HepG2 (cell line): ENCODE measurements at regions not wholly inside any gene's neighbourhood (a gene's known extent, or its start where the extent isn't known, plus 50 kb on each side); places are given as distances from the start of the nearest gene placed in this dataset.
"Not testable (repeated sequence)": the region's sequence is repeated elsewhere in the genome, so short reads cannot be mapped to it uniquely, and the experiment has no call there.

Experiments
- ATAC-seq: fragments of 200-7000 bp; cut with Tn5 transposase; 3 replicates; pipeline ENCODE4 v1.9.1; 2020; ENCODE audit warnings: mild to moderate bottlenecking, moderate library complexity
- BruUV-seq: library from RNA; stranded (reverse); fragments of 400-500 nt; replicated peaks from 2 replicates; lab custom pipeline; 2021; lab: Mats Ljungman, UMichigan
- CTCF ChIA-PET: fragments of 300-600 bp; formaldehyde crosslinking; extraction: SDS; loops from one replicate; lab custom pipeline; 2021; ENCODE audit warnings: low total read pairs, inconsistent platforms, low intra/inter-chr PET ratio; lab: Yijun Ruan, JAX
- POLR2A ChIA-PET: fragments of 350-600 bp; sonication (Branson Sonifier 250); formaldehyde crosslinking; loops from one replicate; lab custom pipeline; 2020; ENCODE audit warnings: antibody characterized with exemption, inconsistent platforms; lab: Yijun Ruan, JAX
- DNase-seq: peaks from one replicate; pipeline ENCODE4 v3.0.0-alpha.2; 2015; ENCODE audit warnings: low spot score
- FAIRE-seq: peaks from 3 replicates; lab custom pipeline; 2011; peaks lifted over from hg19 to GRCh38; lab: Jason Lieb, UNC
- H2AFZ ChIP-seq: one replicate; pipeline ENCODE4 v1.6.1; 2011; ENCODE audit warnings: low read length, inconsistent platforms
- H3K27ac ChIP-seq: fragments of 300-600 bp; 3 replicates; pipeline ENCODE4 v1.8.0; 2011; ENCODE audit warnings: mixed run types, mild to moderate bottlenecking, mixed read lengths, low read length, inconsistent platforms; ENCODE audit not compliant: insufficient read depth; ENCODE audit errors: extremely low read length
- H3K27me3 ChIP-seq, 2 experiments: fragments of 200-600 bp in 1 of 2; 2 replicates in 1 of 2; 3 replicates in 1 of 2; pipeline versions ENCODE4 v1.6.0 to v1.8.0; 2011; ENCODE audit warnings: low read length in 2 of 2, mild to moderate bottlenecking in 2 of 2, moderate library complexity in 2 of 2, inconsistent platforms in 1 of 2; ENCODE audit not compliant: insufficient read depth in 2 of 2, control insufficient read depth in 1 of 2
- H3K36me3 ChIP-seq, 2 experiments: fragments of 200-600 bp in 1 of 2; replicated peaks in 1 of 2; 2 replicates in 1 of 2; 3 replicates in 1 of 2; pipeline versions ENCODE4 v1.5.1 to v1.8.0; 2011; ENCODE audit warnings: low read length in 2 of 2, inconsistent platforms in 1 of 2; ENCODE audit not compliant: insufficient read depth in 2 of 2, control insufficient read depth in 1 of 2
- H3K4me1 ChIP-seq: 2 replicates; pipeline ENCODE4 v1.5.1; 2012; ENCODE audit warnings: low read length, inconsistent platforms; ENCODE audit not compliant: insufficient read depth
- H3K4me2 ChIP-seq: 2 replicates; pipeline ENCODE4 v1.6.0; 2011; ENCODE audit warnings: low read depth, low read length, inconsistent platforms
- H3K4me3 ChIP-seq, 3 experiments: fragments of 200-600 bp in 1 of 3; sonication (generic), shearing (Covaris generic) in 1 of 3; replicated peaks in 1 of 3; 2 replicates each; pipeline ENCODE4 v1.5.1; 2011 to 2016; ENCODE audit warnings: low read length in 3 of 3, inconsistent platforms in 2 of 3, low read depth in 2 of 3, mild to moderate bottlenecking in 2 of 3, control low read depth in 1 of 3, mixed read lengths in 1 of 3; ENCODE audit not compliant: insufficient read depth in 1 of 3
- H3K79me2 ChIP-seq: one replicate; pipeline ENCODE4 v1.6.1; 2011; ENCODE audit warnings: low read length, inconsistent platforms; ENCODE audit not compliant: insufficient read depth
- H3K9ac ChIP-seq: 2 replicates; pipeline ENCODE4 v1.6.0; 2011; ENCODE audit warnings: mild to moderate bottlenecking, low read depth, low read length, inconsistent platforms; ENCODE audit not compliant: insufficient read depth
- H3K9me3 ChIP-seq: 2 replicates; pipeline ENCODE4 v1.5.1; 2012; ENCODE audit warnings: mild to moderate bottlenecking, low read length
- H4K20me1 ChIP-seq: 2 replicates; pipeline ENCODE4 v1.6.0; 2011; ENCODE audit warnings: inconsistent platforms, mild to moderate bottlenecking, low read length, moderate library complexity; ENCODE audit not compliant: insufficient read depth
- SRY ChIP-seq: sonication (generic); formaldehyde crosslinking; IDR thresholded peaks from 2 replicates; pipeline ENCODE4 v1.8.0; 2022; ENCODE audit warnings: mild to moderate bottlenecking, missing genetic modification reagents
- ZMYM3 ChIP-seq: sonication (generic); formaldehyde crosslinking; IDR thresholded peaks from 2 replicates; pipeline ENCODE4 v1.5.1; 2020; ENCODE audit warnings: mild to moderate bottlenecking, missing genetic modification reagents
- WGBS: methylation state at CpG from one replicate; pipeline ENCODE4 v1.1.6; 2017; ENCODE audit warnings: low lambda C conversion rate; 5-methylcytosine and 5-hydroxymethylcytosine counted together
- in situ Hi-C: cut with HindIII; loops from 2 replicates; pipeline ENCODE4 v1.10.0; 2017; ENCODE audit warnings: low pct_unique_long_range_greater_than_20kb; ENCODE audit not compliant: extremely low pct_ligation_motif_present
- intact Hi-C: fragments of 100-400 bp; cut with micrococcal nuclease; formaldehyde crosslinking; loops from one replicate; pipeline ENCODE4 v1.10.0; 2022; ENCODE audit not compliant: unreplicated experiment

GRCh38 chr15:67948215-67948614 is 105.9 kb upstream of the PIAS1 start:
- ATAC-seq: no peak
- H3K27ac ChIP-seq: peak overlapping the region; percentile 98
- no TSS peak for BruUV-seq
- no peak overlapping the region for H2AFZ ChIP-seq
- peak overlapping the region; percentile 93 for H3K4me2 ChIP-seq
- H3K4me3 ChIP-seq: peak overlapping the region in 2 of 3 experiments; percentile 69 to 79; a peak in 3 of 6 replicates
- ChIA-PET CTCF (no interaction called here), POLR2A (interaction anchor here (2.8 to 3.7 kb wide), 3 partner anchors 32 to 106 kb away, joined by 23 to 63 read pairs (median 24); partner anchors contain the start of gene PIAS1)
- intact Hi-C loops: loop anchor here (5.0 kb wide), 2 partner anchors 66 to 109 kb away; no protein-coding TSS in a partner anchor
- no peak for FAIRE-seq
- H3K36me3 ChIP-seq: no peaks in the 10 kb centered on the region
- peaks cover 60% of the 10 kb centered on the region for H3K4me1 ChIP-seq
- H3K27me3 ChIP-seq: no peaks in the 10 kb centered on the region; a peak in 1 of 5 replicates
- H3K9ac ChIP-seq: no peak overlapping the region
- no peaks in the 10 kb centered on the region for H3K9me3 ChIP-seq
- H4K20me1 ChIP-seq: no peaks in the 10 kb centered on the region
- peaks cover 22% of the 10 kb centered on the region for H3K79me2 ChIP-seq
- TF ChIP-seq SRY (CRISPR knock-in tag) (no peak), ZMYM3 (CRISPR knock-in tag) (peak; percentile 37; the same call in 1 of the 2 replicates)
- TF ChIP-seq, all 625 proteins: peak for 1
- in situ Hi-C loops: loop anchor here (5.0 kb wide), 1 partner anchor 86 kb away; no protein-coding TSS in a partner anchor
- DNase-seq: no peak
- 92% methylated on average over 2 of the region's 2 CpGs for WGBS

DNA sequence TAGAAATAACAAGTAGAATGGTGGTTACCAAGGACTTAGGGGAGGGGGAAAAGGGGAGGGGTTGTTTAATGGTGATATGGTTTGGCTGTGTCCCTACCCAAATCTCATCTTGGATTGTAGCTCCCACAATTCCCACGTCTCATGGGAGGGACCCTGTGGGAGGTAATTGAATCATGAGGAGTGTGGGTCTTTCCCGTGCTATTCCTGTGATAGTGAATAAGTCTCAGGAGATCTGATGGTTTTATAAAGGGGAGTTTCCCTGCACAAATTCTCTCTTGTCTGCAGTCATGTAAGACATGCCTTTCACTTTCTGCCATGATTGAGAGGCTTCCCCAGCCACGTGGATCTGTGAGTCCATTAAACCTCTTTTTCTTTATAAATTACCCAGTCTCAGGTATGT is 102.9 kb upstream of the PIAS1 start:
- CTCF ChIA-PET, H3K27ac ChIP-seq, BruUV-seq, H3K4me2 ChIP-seq, H3K36me3 ChIP-seq, H3K9ac ChIP-seq, H3K9me3 ChIP-seq, POLR2A ChIA-PET, intact Hi-C loops, ATAC-seq, in situ Hi-C loops, H4K20me1 ChIP-seq, DNase-seq, H3K27me3 ChIP-seq, H2AFZ ChIP-seq, FAIRE-seq, H3K4me3 ChIP-seq: not testable (repeated sequence)
- Histone ChIP-seq H3K79me2 (peaks cover 22% of the 10 kb centered on the region), H3K4me1 (peaks cover 46% of the 10 kb centered on the region)
- 100% methylated on average over 3 of the region's 3 CpGs for WGBS
